HEK293 (cell line): ENCODE measurements at regions not wholly inside any gene's neighbourhood (a gene's known extent, or its start where the extent isn't known, plus 50 kb on each side); places are given as distances from the start of the nearest gene placed in this dataset.
"Not testable (repeated sequence)": the region's sequence is repeated elsewhere in the genome, so short reads cannot be mapped to it uniquely, and the experiment has no call there.

ENCODE experiments used
- BCL11B ChIP-seq: fragments of 450-650 bp; formaldehyde crosslinking; IDR thresholded peaks from 2 replicates; pipeline ENCODE4 v1.5.1; 2016; ENCODE audit warnings: low read depth, missing biosample characterization, missing genetic modification characterization
- CTCF ChIP-seq: fragments of 450-650 bp; formaldehyde crosslinking; IDR thresholded peaks from 2 replicates; pipeline ENCODE4 v1.5.1; 2016; ENCODE audit warnings: missing biosample characterization, missing genetic modification characterization
- TSHZ1 ChIP-seq: fragments of 450-650 bp; formaldehyde crosslinking; IDR thresholded peaks from 2 replicates; pipeline ENCODE4 v1.5.1; 2016; ENCODE audit warnings: missing biosample characterization, missing genetic modification characterization, borderline replicate concordance
- ZBTB49 ChIP-seq: fragments of 450-650 bp; formaldehyde crosslinking; IDR thresholded peaks from 2 replicates; pipeline ENCODE4 v1.5.1; 2016; ENCODE audit warnings: missing biosample characterization, missing genetic modification characterization, low read depth
- ZBTB7A ChIP-seq: fragments of 450-650 bp; formaldehyde crosslinking; IDR thresholded peaks from 2 replicates; pipeline ENCODE4 v1.5.1; 2016; ENCODE audit warnings: low read depth, missing biosample characterization, missing genetic modification characterization
- ZNF530 ChIP-seq: fragments of 450-650 bp; formaldehyde crosslinking; IDR thresholded peaks from 2 replicates; pipeline ENCODE4 v1.5.1; 2016; ENCODE audit warnings: low read depth, missing biosample characterization, missing genetic modification characterization
- ZNF549 ChIP-seq: fragments of 450-650 bp; IDR thresholded peaks from 2 replicates; pipeline ENCODE4 v1.5.1; 2018; ENCODE audit warnings: missing biosample characterization, missing genetic modification characterization, mild to moderate bottlenecking, inconsistent platforms, moderate library complexity
- ZNF639 ChIP-seq: fragments of 450-650 bp; formaldehyde crosslinking; IDR thresholded peaks from 2 replicates; pipeline ENCODE4 v1.5.1; 2016; ENCODE audit warnings: missing biosample characterization, missing genetic modification characterization
- ZXDB ChIP-seq: fragments of 450-650 bp; formaldehyde crosslinking; IDR thresholded peaks from 2 replicates; pipeline ENCODE4 v1.5.1; 2016; ENCODE audit warnings: missing biosample characterization, missing genetic modification characterization
- TF ChIP-seq, protein P1 (sequence below): sonication (generic); formaldehyde crosslinking; IDR thresholded peaks from 2 replicates; pipeline ENCODE4 v1.8.1; 2022; ENCODE audit warnings: mild to moderate bottlenecking, moderate library complexity, missing genetic modification reagents

DNA sequence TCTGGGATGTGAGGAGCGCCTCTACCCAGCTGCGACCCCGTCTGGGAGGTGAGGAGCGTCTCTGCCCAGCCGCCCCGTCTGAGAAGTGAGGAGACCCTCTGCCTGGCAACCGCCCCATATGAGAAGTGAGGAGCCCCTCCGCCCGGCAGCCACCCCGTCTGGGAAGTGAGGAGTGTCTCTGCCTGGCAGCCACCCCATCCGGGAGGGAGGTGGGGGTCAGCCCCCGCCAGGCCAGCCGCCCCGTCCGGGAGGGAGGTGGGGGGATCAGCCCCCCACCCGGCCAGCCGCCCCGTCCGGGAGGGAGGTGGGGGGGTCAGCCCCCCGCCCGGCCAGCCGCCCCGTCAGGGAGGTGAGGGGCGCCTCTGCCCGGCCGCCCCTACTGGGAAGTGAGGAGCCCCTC, 76.0 kb downstream of the FZD4 start:
- not testable (repeated sequence) for TF ChIP-seq TSHZ1; ZXDB (tag by site-specific recombination); ZNF530; CTCF (tag by site-specific recombination); BCL11B (tag by site-specific recombination); ZNF549; ZBTB49; ZBTB7A (tag by site-specific recombination); ZNF639
- TF ChIP-seq, protein P1, sequence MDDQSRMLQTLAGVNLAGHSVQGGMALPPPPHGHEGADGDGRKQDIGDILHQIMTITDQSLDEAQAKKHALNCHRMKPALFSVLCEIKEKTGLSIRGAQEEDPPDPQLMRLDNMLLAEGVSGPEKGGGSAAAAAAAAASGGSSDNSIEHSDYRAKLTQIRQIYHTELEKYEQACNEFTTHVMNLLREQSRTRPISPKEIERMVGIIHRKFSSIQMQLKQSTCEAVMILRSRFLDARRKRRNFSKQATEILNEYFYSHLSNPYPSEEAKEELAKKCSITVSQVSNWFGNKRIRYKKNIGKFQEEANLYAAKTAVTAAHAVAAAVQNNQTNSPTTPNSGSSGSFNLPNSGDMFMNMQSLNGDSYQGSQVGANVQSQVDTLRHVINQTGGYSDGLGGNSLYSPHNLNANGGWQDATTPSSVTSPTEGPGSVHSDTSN: not testable (repeated sequence)
